Uterus (tissue), 2 donors: ENCODE measurements at regions not wholly inside any gene's neighbourhood (a gene's known extent, or its start where the extent isn't known, plus 50 kb on each side); places are given as distances from the start of the nearest gene placed in this dataset.

Experiments used
- CTCF ChIP-seq, 4 experiments: fragments of 200-600 bp in 2 of 4; fragments of 450-650 bp in 2 of 4; sonication (generic) in 2 of 4; IDR thresholded peaks; one replicate each; pipeline ENCODE4 v1.5.1; 2016 to 2019; ENCODE audit warnings: antibody characterized with exemption in 4 of 4, mild to moderate bottlenecking in 2 of 4, moderate library complexity in 1 of 4
- POLR2A ChIP-seq, 2 donors: fragments of 450-650 bp; IDR thresholded peaks; one replicate each; pipeline ENCODE4 v1.6.1; 2016; ENCODE audit warnings: antibody characterized with exemption in 2 of 2, mild to moderate bottlenecking in 1 of 2, moderate library complexity in 1 of 2

GRCh38 chr21:19130379-19131028 is 726.9 kb upstream of the TMPRSS15 start:
- TF ChIP-seq CTCF (IDR thresholded peaks at IDR 0.05) (no peak), POLR2A (IDR thresholded peaks at IDR 0.05) (no peak)
